ENCODE measurements at regions not wholly inside any gene's neighbourhood (a gene's known extent, or its start where the extent isn't known, plus 50 kb on each side); places are given as distances from the start of the nearest gene placed in this dataset.

GRCh38 chr7:12814107-12814506 is 126.7 kb downstream of the ARL4A start:
- Histone ChIP-seq H3K9ac (ENCODE audit: low read length in 3 of 3) (no peak overlapping the region), H3K27ac (ENCODE audit: low read depth in 2 of 2, low read length in 2 of 2) (no peak overlapping the region)

GRCh38 chr7:12814828-12815227 is 127.4 kb downstream of the ARL4A start:
- TF ChIP-seq, protein P1, sequence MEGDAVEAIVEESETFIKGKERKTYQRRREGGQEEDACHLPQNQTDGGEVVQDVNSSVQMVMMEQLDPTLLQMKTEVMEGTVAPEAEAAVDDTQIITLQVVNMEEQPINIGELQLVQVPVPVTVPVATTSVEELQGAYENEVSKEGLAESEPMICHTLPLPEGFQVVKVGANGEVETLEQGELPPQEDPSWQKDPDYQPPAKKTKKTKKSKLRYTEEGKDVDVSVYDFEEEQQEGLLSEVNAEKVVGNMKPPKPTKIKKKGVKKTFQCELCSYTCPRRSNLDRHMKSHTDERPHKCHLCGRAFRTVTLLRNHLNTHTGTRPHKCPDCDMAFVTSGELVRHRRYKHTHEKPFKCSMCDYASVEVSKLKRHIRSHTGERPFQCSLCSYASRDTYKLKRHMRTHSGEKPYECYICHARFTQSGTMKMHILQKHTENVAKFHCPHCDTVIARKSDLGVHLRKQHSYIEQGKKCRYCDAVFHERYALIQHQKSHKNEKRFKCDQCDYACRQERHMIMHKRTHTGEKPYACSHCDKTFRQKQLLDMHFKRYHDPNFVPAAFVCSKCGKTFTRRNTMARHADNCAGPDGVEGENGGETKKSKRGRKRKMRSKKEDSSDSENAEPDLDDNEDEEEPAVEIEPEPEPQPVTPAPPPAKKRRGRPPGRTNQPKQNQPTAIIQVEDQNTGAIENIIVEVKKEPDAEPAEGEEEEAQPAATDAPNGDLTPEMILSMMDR (IDR thresholded peaks at IDR 0.05; ENCODE audit: borderline replicate concordance, extremely low read depth, insufficient read depth), result no peak
- Histone ChIP-seq H3K36me3 (ENCODE audit: control insufficient read depth in 2 of 3, insufficient read depth in 3 of 3, low read length in 3 of 3) (no peaks in the 10 kb centered on the region), H3K27ac (ENCODE audit: low read depth in 2 of 2, low read length in 2 of 2) (no peak overlapping the region), H3K27me3 (ENCODE audit: control insufficient read depth, insufficient read depth, low read length) (no peaks in the 10 kb centered on the region), H3K4me3 (ENCODE audit: low read length in 3 of 3) (no peak overlapping the region), H3K9ac (ENCODE audit: low read length in 3 of 3) (no peak overlapping the region), H3K9me3 (ENCODE audit: control insufficient read depth in 2 of 3, insufficient read depth in 1 of 3, low read length in 3 of 3) (no peaks in the 10 kb centered on the region), H3K4me1 (ENCODE audit: control insufficient read depth in 2 of 3, insufficient read depth in 2 of 3, low read depth in 1 of 3, low read length in 3 of 3) (no peaks in the 10 kb centered on the region)
- DNase-seq, result no peak
- intact Hi-C loops (cut with DNase I), result no loop called here
- no peak for FAIRE-seq

More at GRCh38 chr7:12814107-12814506, 126.7 kb downstream of the ARL4A start:
- Histone ChIP-seq H3K4me3 (ENCODE audit: low read length in 3 of 3) (no peak overlapping the region), H3K4me1 (ENCODE audit: control insufficient read depth in 2 of 3, insufficient read depth in 2 of 3, low read depth in 1 of 3, low read length in 3 of 3) (no peaks in the 10 kb centered on the region), H3K9me3 (ENCODE audit: control insufficient read depth in 2 of 3, insufficient read depth in 1 of 3, low read length in 3 of 3) (no peaks in the 10 kb centered on the region), H3K36me3 (ENCODE audit: control insufficient read depth in 2 of 3, insufficient read depth in 3 of 3, low read length in 3 of 3) (no peaks in the 10 kb centered on the region), H3K27me3 (ENCODE audit: control insufficient read depth, insufficient read depth, low read length) (no peaks in the 10 kb centered on the region)
- no peak for FAIRE-seq
- intact Hi-C loops (cut with DNase I), result no loop called here
- TF ChIP-seq, protein P1 (IDR thresholded peaks at IDR 0.05; ENCODE audit: borderline replicate concordance, extremely low read depth, insufficient read depth), result no peak
- no peak for DNase-seq

- DNase-seq, result no peak
- H3K9me3 ChIP-seq (ENCODE audit: control insufficient read depth in 2 of 3, insufficient read depth in 1 of 3, low read length in 3 of 3), result no peaks in the 10 kb centered on the region
- H3K4me3 ChIP-seq (ENCODE audit: low read length in 3 of 3), result no peak overlapping the region
- H3K36me3 ChIP-seq (ENCODE audit: control insufficient read depth in 2 of 3, insufficient read depth in 3 of 3, low read length in 3 of 3), result no peaks in the 10 kb centered on the region
- no peak overlapping the region for H3K9ac ChIP-seq (ENCODE audit: low read length in 3 of 3)
- H3K4me1 ChIP-seq (ENCODE audit: control insufficient read depth in 2 of 3, insufficient read depth in 2 of 3, low read depth in 1 of 3, low read length in 3 of 3), result no peaks in the 10 kb centered on the region
- H3K27ac ChIP-seq (ENCODE audit: low read depth in 2 of 2, low read length in 2 of 2), result no peak overlapping the region
- TF ChIP-seq, protein P1 (IDR thresholded peaks at IDR 0.05; ENCODE audit: borderline replicate concordance, extremely low read depth, insufficient read depth), result no peak
- no peak for FAIRE-seq
- intact Hi-C loops (cut with DNase I), result no loop called here
- H3K27me3 ChIP-seq (ENCODE audit: control insufficient read depth, insufficient read depth, low read length), result no peaks in the 10 kb centered on the region
Measured at GRCh38 chr7:12815426-12815825, 128.0 kb downstream of the ARL4A start.

DNA sequence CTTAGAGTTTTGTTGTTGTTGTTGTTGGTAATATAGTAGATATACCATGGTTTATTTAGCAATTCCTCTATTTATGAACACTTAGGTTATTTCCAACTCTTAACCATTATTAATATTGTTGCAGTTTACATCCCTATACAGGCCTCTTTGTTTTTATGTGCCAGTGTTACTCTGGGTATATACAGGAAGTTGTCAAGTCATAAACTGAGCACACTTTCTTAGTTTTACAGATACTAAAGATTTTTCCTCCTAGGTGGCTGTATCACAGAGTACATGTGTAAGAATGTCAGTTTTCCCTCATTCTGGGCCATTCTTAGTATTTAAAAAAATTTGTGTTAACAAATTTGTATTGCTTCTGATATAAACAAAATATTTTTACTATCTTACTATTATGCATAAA is 128.4 kb downstream of the ARL4A start:
- no peak for FAIRE-seq
- H3K27ac ChIP-seq (ENCODE audit: low read depth in 2 of 2, low read length in 2 of 2), result no peak overlapping the region
- no peaks in the 10 kb centered on the region for H3K9me3 ChIP-seq (ENCODE audit: control insufficient read depth in 2 of 3, insufficient read depth in 1 of 3, low read length in 3 of 3)
- H3K27me3 ChIP-seq (ENCODE audit: control insufficient read depth, insufficient read depth, low read length), result no peaks in the 10 kb centered on the region
- intact Hi-C loops (cut with DNase I), result no loop called here
- TF ChIP-seq, protein P1 (IDR thresholded peaks at IDR 0.05; ENCODE audit: borderline replicate concordance, extremely low read depth, insufficient read depth), result no peak
- DNase-seq, result no peak
- no peaks in the 10 kb centered on the region for H3K4me1 ChIP-seq (ENCODE audit: control insufficient read depth in 2 of 3, insufficient read depth in 2 of 3, low read depth in 1 of 3, low read length in 3 of 3)
- no peaks in the 10 kb centered on the region for H3K36me3 ChIP-seq (ENCODE audit: control insufficient read depth in 2 of 3, insufficient read depth in 3 of 3, low read length in 3 of 3)
- no peak overlapping the region for H3K9ac ChIP-seq (ENCODE audit: low read length in 3 of 3)
- H3K4me3 ChIP-seq (ENCODE audit: low read length in 3 of 3), result no peak overlapping the region
